Trophoblast cell (in vitro differentiated cells and primary cell): ENCODE measurements at regions not wholly inside any gene's neighbourhood (a gene's known extent, or its start where the extent isn't known, plus 50 kb on each side); places are given as distances from the start of the nearest gene placed in this dataset.

ENCODE experiments used
- DNase-seq, 2 donors: peaks; one replicate each; pipeline ENCODE4 v3.0.0-alpha.2; 2016
- H2AFZ ChIP-seq: 2 replicates; pipeline ENCODE4 v1.6.1; 2013; ENCODE audit warnings: low read length, moderate library complexity, mild to moderate bottlenecking; ENCODE audit not compliant: insufficient read depth, poor library complexity
- H2AK5ac ChIP-seq: 2 replicates; pipeline ENCODE4 v1.6.1; 2013; ENCODE audit warnings: mild to moderate bottlenecking, low read length
- H2BK120ac ChIP-seq: 2 replicates; pipeline ENCODE4 v1.6.1; 2013; ENCODE audit warnings: low read length, mild to moderate bottlenecking, moderate library complexity; ENCODE audit not compliant: insufficient read depth, poor library complexity
- H2BK12ac ChIP-seq: 2 replicates; pipeline ENCODE4 v1.6.1; 2013; ENCODE audit warnings: mild to moderate bottlenecking, low read length, moderate library complexity
- H2BK5ac ChIP-seq: 2 replicates; pipeline ENCODE4 v1.6.1; 2013; ENCODE audit warnings: low read length, low read depth, moderate library complexity, mild to moderate bottlenecking; ENCODE audit not compliant: poor library complexity
- H3K14ac ChIP-seq: 2 replicates; pipeline ENCODE4 v1.6.1; 2013; ENCODE audit warnings: mild to moderate bottlenecking, low read length
- H3K18ac ChIP-seq: 2 replicates; pipeline ENCODE4 v1.6.1; 2013; ENCODE audit warnings: mild to moderate bottlenecking, low read length
- H3K23ac ChIP-seq: 2 replicates; pipeline ENCODE4 v1.6.1; 2013; ENCODE audit warnings: low read length
- H3K27ac ChIP-seq: 2 replicates; pipeline ENCODE4 v1.5.1; 2013; ENCODE audit warnings: low read depth, mild to moderate bottlenecking, inconsistent platforms, low read length, moderate library complexity
- H3K27me3 ChIP-seq: 2 replicates; pipeline ENCODE4 v1.6.1; 2013; ENCODE audit warnings: inconsistent platforms, mild to moderate bottlenecking, low read length, moderate library complexity; ENCODE audit not compliant: insufficient read depth
- H3K36me3 ChIP-seq, 2 experiments: 1 replicate in 1 of 2; 2 replicates in 1 of 2; pipeline ENCODE4 v1.6.1; 2013; ENCODE audit warnings: low read length in 2 of 2, mild to moderate bottlenecking in 2 of 2, moderate library complexity in 1 of 2; ENCODE audit not compliant: insufficient read depth in 2 of 2, control insufficient read depth in 1 of 2
- H3K4ac ChIP-seq: 2 replicates; pipeline ENCODE4 v1.6.1; 2013; ENCODE audit warnings: low read depth, mild to moderate bottlenecking, low read length, moderate library complexity
- H3K4me1 ChIP-seq, 2 experiments: 1 replicate in 1 of 2; 2 replicates in 1 of 2; pipeline ENCODE4 v1.6.1; 2013; ENCODE audit warnings: low read length in 2 of 2, mild to moderate bottlenecking in 2 of 2, moderate library complexity in 1 of 2; ENCODE audit not compliant: insufficient read depth in 2 of 2, control insufficient read depth in 1 of 2
- H3K4me2 ChIP-seq: 2 replicates; pipeline ENCODE4 v1.6.1; 2013; ENCODE audit warnings: inconsistent platforms, mild to moderate bottlenecking, low read length, moderate library complexity
- H3K4me3 ChIP-seq: 2 replicates; pipeline ENCODE4 v1.5.1; 2013; ENCODE audit warnings: mild to moderate bottlenecking, low read depth, low read length, inconsistent platforms
- H3K79me1 ChIP-seq: one replicate; pipeline ENCODE4 v1.6.1; 2013; ENCODE audit warnings: low read length
- H3K79me2 ChIP-seq: 2 replicates; pipeline ENCODE4 v1.6.1; 2013; ENCODE audit warnings: low read length, mild to moderate bottlenecking; ENCODE audit not compliant: control insufficient read depth, insufficient read depth, poor library complexity
- H3K9ac ChIP-seq: 2 replicates; pipeline ENCODE4 v1.6.1; 2013; ENCODE audit warnings: mild to moderate bottlenecking, low read length
- H3K9me3 ChIP-seq: 2 replicates; pipeline ENCODE4 v1.6.1; 2013; ENCODE audit warnings: low read depth, mild to moderate bottlenecking, control low read depth, inconsistent platforms, low read length; ENCODE audit not compliant: insufficient read depth
- H4K12ac ChIP-seq: 2 replicates; pipeline ENCODE4 v1.6.1; 2013; ENCODE audit warnings: low read depth, mild to moderate bottlenecking, low read length, moderate library complexity
- H4K8ac ChIP-seq: 2 replicates; pipeline ENCODE4 v1.6.1; 2013; ENCODE audit warnings: low read depth, mild to moderate bottlenecking, low read length, moderate library complexity
- H4K91ac ChIP-seq: one replicate; pipeline ENCODE4 v1.6.1; 2013; ENCODE audit warnings: low read depth, mild to moderate bottlenecking, low read length, moderate library complexity
- WGBS: extraction: QIAGEN DNeasy Blood & Tissue Kit; methylation state at CpG from one replicate; pipeline ENCODE4 v1.1.7; 2013; ENCODE audit warnings: missing lambda C conversion rate; ENCODE audit not compliant: insufficient read length, insufficient coverage; ENCODE audit errors: extremely low coverage; 5-methylcytosine and 5-hydroxymethylcytosine counted together

GRCh38 chr11:130740819-130741218 is 175.5 kb downstream of the SNX19 start:
- DNase-seq, result no peak
- H2BK120ac ChIP-seq, result no peak overlapping the region
- no peak overlapping the region for H3K4me3 ChIP-seq
- H2BK5ac ChIP-seq, result no peak overlapping the region
- H3K79me1 ChIP-seq, result no peaks in the 10 kb centered on the region
- H2AFZ ChIP-seq, result no peak overlapping the region
- WGBS, result no CpG with 5 or more reads among the region's 4 CpGs
- no peak overlapping the region for H3K18ac ChIP-seq
- no peaks in the 10 kb centered on the region for H3K9me3 ChIP-seq
- H2AK5ac ChIP-seq, result no peak overlapping the region
- H3K27me3 ChIP-seq, result no peaks in the 10 kb centered on the region
- no peaks in the 10 kb centered on the region for H3K79me2 ChIP-seq
- no peak overlapping the region for H4K12ac ChIP-seq
- H3K36me3 ChIP-seq, result no peaks in the 10 kb centered on the region
- H3K27ac ChIP-seq, result no peak overlapping the region
- no peaks in the 10 kb centered on the region for H3K4me1 ChIP-seq
- H4K91ac ChIP-seq, result no peak overlapping the region
- H3K14ac ChIP-seq, result no peak overlapping the region
- no peak overlapping the region for H3K4ac ChIP-seq
- H3K4me2 ChIP-seq, result no peak overlapping the region
- no peak overlapping the region for H3K23ac ChIP-seq
- no peak overlapping the region for H2BK12ac ChIP-seq
- H3K9ac ChIP-seq, result no peak overlapping the region
- H4K8ac ChIP-seq, result no peak overlapping the region

GRCh38 chr11:130744794-130745193 is 171.5 kb downstream of the SNX19 start:
- no peak overlapping the region for H2AK5ac ChIP-seq
- no peak overlapping the region for H3K27ac ChIP-seq
- H3K23ac ChIP-seq, result no peak overlapping the region
- H2BK120ac ChIP-seq, result no peak overlapping the region
- no peak overlapping the region for H3K9ac ChIP-seq
- no peaks in the 10 kb centered on the region for H3K36me3 ChIP-seq
- no peaks in the 10 kb centered on the region for H3K27me3 ChIP-seq
- H2BK12ac ChIP-seq, result no peak overlapping the region
- H3K14ac ChIP-seq, result no peak overlapping the region
- H3K79me2 ChIP-seq, result no peaks in the 10 kb centered on the region
- no peak overlapping the region for H3K4me2 ChIP-seq
- no peak overlapping the region for H2AFZ ChIP-seq
- H4K91ac ChIP-seq, result no peak overlapping the region
- H3K4me1 ChIP-seq, result no peaks in the 10 kb centered on the region
- H3K4ac ChIP-seq, result no peak overlapping the region
- no peaks in the 10 kb centered on the region for H3K9me3 ChIP-seq
- no peak overlapping the region for H4K12ac ChIP-seq
- no peak overlapping the region for H4K8ac ChIP-seq
- H3K18ac ChIP-seq, result no peak overlapping the region
- no peak overlapping the region for H2BK5ac ChIP-seq
- WGBS, result no CpG with 5 or more reads among the region's 3 CpGs
- DNase-seq, result no peak
- H3K4me3 ChIP-seq, result no peak overlapping the region
- no peaks in the 10 kb centered on the region for H3K79me1 ChIP-seq

GRCh38 chr11:130749216-130749615 is 167.1 kb downstream of the SNX19 start:
- no peak overlapping the region for H3K4me2 ChIP-seq
- H3K36me3 ChIP-seq, result no peaks in the 10 kb centered on the region
- no peaks in the 10 kb centered on the region for H3K4me1 ChIP-seq
- no peak overlapping the region for H4K8ac ChIP-seq
- H4K91ac ChIP-seq, result no peak overlapping the region
- no peak overlapping the region for H3K27ac ChIP-seq
- no peak overlapping the region for H3K4me3 ChIP-seq
- H3K9ac ChIP-seq, result no peak overlapping the region
- H3K79me2 ChIP-seq, result no peaks in the 10 kb centered on the region
- no peaks in the 10 kb centered on the region for H3K27me3 ChIP-seq
- no peaks in the 10 kb centered on the region for H3K79me1 ChIP-seq
- H2BK5ac ChIP-seq, result no peak overlapping the region
- H2AK5ac ChIP-seq, result no peak overlapping the region
- no peak overlapping the region for H3K14ac ChIP-seq
- no peak overlapping the region for H2BK120ac ChIP-seq
- H2AFZ ChIP-seq, result no peak overlapping the region
- no peak overlapping the region for H3K18ac ChIP-seq
- no peak overlapping the region for H3K23ac ChIP-seq
- H3K9me3 ChIP-seq, result no peaks in the 10 kb centered on the region
- WGBS, result no CpG with 5 or more reads among the region's 2 CpGs
- H2BK12ac ChIP-seq, result no peak overlapping the region
- DNase-seq, result no peak
- H4K12ac ChIP-seq, result no peak overlapping the region
- no peak overlapping the region for H3K4ac ChIP-seq

- H3K79me1 ChIP-seq, result no peaks in the 10 kb centered on the region
- H3K4me2 ChIP-seq, result no peak overlapping the region
- no peaks in the 10 kb centered on the region for H3K9me3 ChIP-seq
- H3K23ac ChIP-seq, result no peak overlapping the region
- H3K14ac ChIP-seq, result no peak overlapping the region
- no peak overlapping the region for H2BK120ac ChIP-seq
- H3K9ac ChIP-seq, result no peak overlapping the region
- no peak overlapping the region for H2BK5ac ChIP-seq
- no CpG with 5 or more reads among the region's 6 CpGs for WGBS
- H4K8ac ChIP-seq, result no peak overlapping the region
- H2BK12ac ChIP-seq, result no peak overlapping the region
- H3K4me1 ChIP-seq, result peaks cover 6 to 12% of the 10 kb centered on the region in 2 experiments
- no peak overlapping the region for H2AFZ ChIP-seq
- no peak overlapping the region for H3K18ac ChIP-seq
- H3K36me3 ChIP-seq, result no peaks in the 10 kb centered on the region
- H3K27ac ChIP-seq, result no peak overlapping the region
- H3K79me2 ChIP-seq, result no peaks in the 10 kb centered on the region
- no peak for DNase-seq
- no peak overlapping the region for H3K4ac ChIP-seq
- no peaks in the 10 kb centered on the region for H3K27me3 ChIP-seq
- H2AK5ac ChIP-seq, result no peak overlapping the region
- H4K12ac ChIP-seq, result no peak overlapping the region
- H3K4me3 ChIP-seq, result no peak overlapping the region
- H4K91ac ChIP-seq, result no peak overlapping the region
Measured at GRCh38 chr11:130760515-130761125, 155.7 kb downstream of the SNX19 start.
